HG03175 (cell line): ENCODE measurements at regions not wholly inside any gene's neighbourhood (a gene's known extent, or its start where the extent isn't known, plus 50 kb on each side); places are given as distances from the start of the nearest gene placed in this dataset.

Experiments used
- ATAC-seq: cut with Tn5 transposase; IDR thresholded peaks from one replicate; pipeline ENCODE4 v1.9.1; 2021; ENCODE audit warnings: mild to moderate bottlenecking, moderate library complexity; ENCODE audit not compliant: unreplicated experiment

GRCh38 chr3:148601766-148602685 is 95.7 kb upstream of the AGTR1 start:
- ATAC-seq: no peak

- ATAC-seq: no peak
These were observed 93.2 kb upstream of the AGTR1 start for GRCh38 chr3:148604270-148605085.

- no peak for ATAC-seq
These were observed 92.2 kb upstream of the AGTR1 start for GRCh38 chr3:148605521-148605920.

GRCh38 chr3:148606979-148607378 is 90.7 kb upstream of the AGTR1 start:
- no peak for ATAC-seq

GRCh38 chr3:148607491-148607890 is 90.2 kb upstream of the AGTR1 start:
- ATAC-seq: no peak

GRCh38 chr3:148612278-148612677 is 85.4 kb upstream of the AGTR1 start:
- ATAC-seq: no peak

- no peak for ATAC-seq
These were observed 82.3 kb upstream of the AGTR1 start for GRCh38 chr3:148615382-148615781.

GRCh38 chr3:148625095-148625736 is 72.5 kb upstream of the AGTR1 start:
- ATAC-seq: no peak

GRCh38 chr3:148625991-148626390 is 71.7 kb upstream of the AGTR1 start:
- ATAC-seq: no peak

- no peak for ATAC-seq
These were observed 68.7 kb upstream of the AGTR1 start for GRCh38 chr3:148629006-148629405.

GRCh38 chr3:148631124-148631903 is 66.4 kb upstream of the AGTR1 start:
- no peak for ATAC-seq

GRCh38 chr3:148641722-148642121 is 56.0 kb upstream of the AGTR1 start:
- no peak for ATAC-seq

GRCh38 chr3:148642214-148642613 is 55.5 kb upstream of the AGTR1 start:
- ATAC-seq: no peak

GRCh38 chr3:148642616-148643015 is 55.1 kb upstream of the AGTR1 start:
- ATAC-seq: no peak

GRCh38 chr3:148643389-148643840 is 54.3 kb upstream of the AGTR1 start:
- no peak for ATAC-seq

- ATAC-seq: no peak
These were observed 51.5 kb upstream of the AGTR1 start for GRCh38 chr3:148646126-148646665.
